SK-N-MC (cell line): ENCODE measurements at regions not wholly inside any gene's neighbourhood (a gene's known extent, or its start where the extent isn't known, plus 50 kb on each side); places are given as distances from the start of the nearest gene placed in this dataset.

Experiments used
- EZH2 ChIP-seq: fragments of 200-600 bp; sonication (generic); IDR thresholded peaks from one replicate; pipeline ENCODE4 v1.6.1; 2017; ENCODE audit warnings: antibody characterized with exemption
- POLR2AphosphoS5 ChIP-seq: IDR thresholded peaks from 2 replicates; pipeline ENCODE4 v1.6.1; 2012; ENCODE audit warnings: mild to moderate bottlenecking, low read depth, low read length, borderline replicate concordance

- TF ChIP-seq EZH2, result no peak
- TF ChIP-seq POLR2AphosphoS5, result no peak
Measured at GRCh38 chr15:96589864-96590263, 259.4 kb downstream of the NR2F2 start.
